Neuronal stem cell (in vitro differentiated cells): ENCODE measurements at regions not wholly inside any gene's neighbourhood (a gene's known extent, or its start where the extent isn't known, plus 50 kb on each side); places are given as distances from the start of the nearest gene placed in this dataset.

Experiments
- DNase-seq: peaks from one replicate; pipeline ENCODE4 v3.0.0-alpha.2; 2013; ENCODE audit warnings: low spot score
- H2AFZ ChIP-seq: one replicate; pipeline ENCODE4 v1.6.1; 2013; ENCODE audit warnings: mild to moderate bottlenecking, low read length, inconsistent platforms
- H2AK5ac ChIP-seq: 2 replicates; pipeline ENCODE4 v1.6.1; 2013; ENCODE audit warnings: low read depth, mild to moderate bottlenecking, inconsistent platforms, low read length, moderate library complexity, mixed read lengths
- H2BK120ac ChIP-seq: 2 replicates; pipeline ENCODE4 v1.6.1; 2013; ENCODE audit warnings: low read depth, mild to moderate bottlenecking, inconsistent platforms, low read length, moderate library complexity, mixed read lengths
- H2BK12ac ChIP-seq: one replicate; pipeline ENCODE4 v1.6.1; 2013; ENCODE audit warnings: low read length, inconsistent platforms
- H2BK15ac ChIP-seq: 2 replicates; pipeline ENCODE4 v1.6.1; 2013; ENCODE audit warnings: mild to moderate bottlenecking, low read length, inconsistent platforms, mixed read lengths
- H2BK5ac ChIP-seq: one replicate; pipeline ENCODE4 v1.6.1; 2013; ENCODE audit warnings: inconsistent platforms, mild to moderate bottlenecking, low read length, moderate library complexity
- H3K14ac ChIP-seq: one replicate; pipeline ENCODE4 v1.6.1; 2013; ENCODE audit warnings: low read length, inconsistent platforms
- H3K18ac ChIP-seq: 2 replicates; pipeline ENCODE4 v1.6.1; 2013; ENCODE audit warnings: low read length, inconsistent platforms
- H3K23ac ChIP-seq: 2 replicates; pipeline ENCODE4 v1.6.1; 2013; ENCODE audit warnings: low read depth, mild to moderate bottlenecking, mixed read lengths, low read length, inconsistent platforms; ENCODE audit not compliant: poor library complexity
- H3K27ac ChIP-seq: replicated peaks from 3 replicates; pipeline ENCODE4 v1.5.1; 2013; ENCODE audit warnings: low read length, inconsistent platforms
- H3K27me3 ChIP-seq, 3 experiments: 2 replicates each; pipeline ENCODE4 v1.6.1; 2013; ENCODE audit warnings: low read length in 3 of 3, mild to moderate bottlenecking in 2 of 3, inconsistent platforms in 1 of 3, low read depth in 1 of 3, mixed read lengths in 1 of 3, moderate library complexity in 1 of 3; ENCODE audit not compliant: control insufficient read depth in 3 of 3, insufficient read depth in 3 of 3
- H3K36me3 ChIP-seq, 2 donors: replicated peaks in 1 of 2; 2 replicates each; pipeline ENCODE4 v1.6.1; 2013; ENCODE audit warnings: low read length in 2 of 2; ENCODE audit not compliant: control insufficient read depth in 2 of 2, insufficient read depth in 2 of 2
- H3K4ac ChIP-seq: 2 replicates; pipeline ENCODE4 v1.6.1; 2013; ENCODE audit warnings: inconsistent platforms, mild to moderate bottlenecking, low read length, moderate library complexity
- H3K4me1 ChIP-seq, 2 donors: 1 replicate in 1 of 2; 2 replicates in 1 of 2; pipeline ENCODE4 v1.6.1; 2013; ENCODE audit warnings: low read length in 2 of 2, low read depth in 1 of 2; ENCODE audit not compliant: control insufficient read depth in 2 of 2, insufficient read depth in 1 of 2
- H3K4me2 ChIP-seq: one replicate; pipeline ENCODE4 v1.6.1; 2013; ENCODE audit warnings: mild to moderate bottlenecking, low read length, inconsistent platforms; ENCODE audit not compliant: insufficient read depth, poor library complexity, severe bottlenecking
- H3K4me3 ChIP-seq, 2 donors: 2 replicates each; pipeline ENCODE4 v1.5.1; 2013; ENCODE audit warnings: low read length in 2 of 2, mild to moderate bottlenecking in 2 of 2, inconsistent platforms in 1 of 2, moderate library complexity in 1 of 2
- H3K79me1 ChIP-seq: one replicate; pipeline ENCODE4 v1.6.1; 2013; ENCODE audit warnings: low read depth, mild to moderate bottlenecking, inconsistent platforms, low read length, moderate library complexity
- H3K9ac ChIP-seq: one replicate; pipeline ENCODE4 v1.6.1; 2013; ENCODE audit warnings: mild to moderate bottlenecking, low read depth, low read length, inconsistent platforms; ENCODE audit not compliant: poor library complexity
- H3K9me3 ChIP-seq, 2 donors: replicated peaks in 1 of 2; 2 replicates each; pipeline versions ENCODE3 to v1.6.1; 2013; ENCODE audit warnings: low read length in 2 of 2, mild to moderate bottlenecking in 2 of 2, inconsistent platforms in 1 of 2, low read depth in 1 of 2, mixed read lengths in 1 of 2, moderate library complexity in 1 of 2; ENCODE audit not compliant: control insufficient read depth in 2 of 2, insufficient read depth in 1 of 2
- H4K8ac ChIP-seq: one replicate; pipeline ENCODE4 v1.6.1; 2013; ENCODE audit warnings: low read depth, mild to moderate bottlenecking, inconsistent platforms, low read length, moderate library complexity
- H4K91ac ChIP-seq: one replicate; pipeline ENCODE4 v1.6.1; 2013; ENCODE audit warnings: low read length, low read depth, mild to moderate bottlenecking, inconsistent platforms; ENCODE audit not compliant: poor library complexity
- WGBS, 2 donors: extraction: QIAGEN DNeasy Blood & Tissue Kit; methylation state at CpG; one replicate each; pipeline ENCODE4 v1.1.7; 2013; ENCODE audit warnings: missing lambda C conversion rate in 2 of 2, mixed read lengths in 1 of 2; ENCODE audit not compliant: insufficient read length in 2 of 2, insufficient replicate concordance in 1 of 2; ENCODE audit errors: extremely low coverage in 2 of 2; 5-methylcytosine and 5-hydroxymethylcytosine counted together

DNA sequence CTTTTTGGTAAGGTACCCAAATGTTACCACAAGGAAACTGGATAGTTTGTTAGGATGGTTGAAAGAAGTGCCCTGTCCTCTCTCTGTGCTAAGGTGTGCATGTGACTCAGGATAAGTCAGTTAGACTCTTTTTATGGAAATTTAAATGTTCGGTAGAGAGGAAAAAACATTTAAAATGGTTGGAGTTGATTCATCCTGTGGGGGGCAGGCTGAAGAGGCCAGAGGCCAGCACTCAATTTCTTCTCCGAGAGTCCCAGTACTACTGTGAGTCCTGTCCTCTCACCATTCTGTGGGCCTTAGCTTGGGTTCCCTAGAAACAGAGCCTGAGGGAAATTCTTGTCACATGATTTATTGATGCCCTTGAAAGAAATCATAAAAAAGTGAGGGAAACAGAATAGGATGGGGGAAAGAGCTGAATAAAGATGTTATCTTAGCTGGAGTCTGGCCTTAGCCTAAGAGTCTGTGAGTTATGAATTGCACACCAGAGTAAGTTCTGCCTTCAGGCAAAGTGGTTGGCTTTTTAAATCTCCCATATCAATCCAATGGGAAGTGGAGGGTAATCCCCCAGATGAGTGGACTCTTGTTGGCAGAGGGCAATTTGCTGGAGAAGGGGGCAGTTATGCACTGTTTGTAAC is 106.5 kb upstream of the GALNT15 start:
- no peaks in the 10 kb centered on the region for H3K4me1 ChIP-seq
- no peak overlapping the region for H2BK120ac ChIP-seq
- H3K4ac ChIP-seq, result no peak overlapping the region
- H3K27ac ChIP-seq, result no peak overlapping the region
- H2AK5ac ChIP-seq, result no peak overlapping the region
- no peaks in the 10 kb centered on the region for H3K27me3 ChIP-seq
- no peak overlapping the region for H2AFZ ChIP-seq
- no peak overlapping the region for H2BK12ac ChIP-seq
- no peak overlapping the region for H3K4me2 ChIP-seq
- no peak for DNase-seq
- H3K4me3 ChIP-seq, result no peak overlapping the region
- no peak overlapping the region for H3K23ac ChIP-seq
- no peaks in the 10 kb centered on the region for H3K9me3 ChIP-seq
- H2BK5ac ChIP-seq, result no peak overlapping the region
- H4K8ac ChIP-seq, result no peak overlapping the region
- no CpG with 5 or more reads among the region's 2 CpGs for WGBS, 2 donors
- H2BK15ac ChIP-seq, result no peak overlapping the region
- no peaks in the 10 kb centered on the region for H3K36me3 ChIP-seq
- no peaks in the 10 kb centered on the region for H3K79me1 ChIP-seq
- no peak overlapping the region for H3K9ac ChIP-seq
- H3K14ac ChIP-seq, result no peak overlapping the region
- H3K18ac ChIP-seq, result no peak overlapping the region
- no peak overlapping the region for H4K91ac ChIP-seq

DNA sequence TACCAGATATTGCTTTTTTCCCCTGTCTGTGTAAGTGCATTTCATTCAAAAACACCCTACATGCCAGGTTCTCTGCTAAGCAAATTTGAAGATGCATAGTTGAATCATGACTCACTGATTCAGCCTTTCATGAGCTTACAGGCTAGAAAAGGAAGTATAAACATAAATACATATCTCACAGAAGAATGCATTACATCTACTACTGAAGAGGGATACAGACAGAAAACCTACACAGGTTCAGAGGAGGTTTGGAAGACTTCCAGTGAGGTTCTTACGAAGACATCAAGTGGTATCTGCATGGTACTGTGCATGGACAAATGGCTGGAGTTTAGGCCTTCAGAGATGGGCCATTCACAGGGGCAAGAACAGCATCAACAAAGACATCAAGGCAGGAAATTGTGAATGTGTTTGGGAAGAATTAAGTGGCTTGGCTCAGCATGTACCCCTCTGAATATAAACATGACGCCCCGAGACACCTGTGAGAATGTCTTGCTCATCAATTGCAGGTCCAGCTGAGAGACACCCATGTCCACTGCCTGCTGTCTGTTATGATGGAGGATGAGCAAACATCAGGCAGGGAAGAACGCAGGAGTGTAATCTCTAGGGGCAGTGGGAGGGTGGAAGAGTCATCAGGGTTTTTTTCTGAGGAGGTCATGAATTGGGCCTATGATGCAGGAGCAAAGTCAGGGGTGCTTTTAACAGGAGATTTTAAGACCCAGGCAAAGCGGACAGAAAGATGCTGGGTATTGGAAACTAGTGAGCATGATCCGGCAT is 105.1 kb upstream of the GALNT15 start:
- no peak overlapping the region for H2AFZ ChIP-seq
- DNase-seq, result no peak

GRCh38 chr3:16070707-16071106 is 103.8 kb upstream of the GALNT15 start:
- no peaks in the 10 kb centered on the region for H3K4me1 ChIP-seq
- no peak overlapping the region for H4K8ac ChIP-seq
- no peaks in the 10 kb centered on the region for H3K9me3 ChIP-seq
- no peak overlapping the region for H3K14ac ChIP-seq
- no peak overlapping the region for H3K23ac ChIP-seq
- H2AFZ ChIP-seq, result no peak overlapping the region
- no peak overlapping the region for H2AK5ac ChIP-seq
- no peak overlapping the region for H2BK5ac ChIP-seq
- H3K36me3 ChIP-seq, result no peaks in the 10 kb centered on the region
- H3K9ac ChIP-seq, result no peak overlapping the region
- no peak overlapping the region for H3K4ac ChIP-seq
- H3K18ac ChIP-seq, result no peak overlapping the region
- H3K27ac ChIP-seq, result no peak overlapping the region
- no peak overlapping the region for H2BK15ac ChIP-seq
- DNase-seq, result no peak
- no peaks in the 10 kb centered on the region for H3K79me1 ChIP-seq
- no peak overlapping the region for H4K91ac ChIP-seq
- no peak overlapping the region for H2BK12ac ChIP-seq
- no peak overlapping the region for H3K4me2 ChIP-seq
- H3K27me3 ChIP-seq, result no peaks in the 10 kb centered on the region
- no peak overlapping the region for H3K4me3 ChIP-seq
- no peak overlapping the region for H2BK120ac ChIP-seq
- WGBS, 2 donors, result no CpG with 5 or more reads among the region's 5 CpGs

More for the DNA sequence above, 105.1 kb upstream of the GALNT15 start:
- Histone ChIP-seq H3K14ac (no peak overlapping the region), H3K9ac (no peak overlapping the region), H3K23ac (no peak overlapping the region), H2BK120ac (no peak overlapping the region), H3K27ac (no peak overlapping the region), H3K4ac (no peak overlapping the region), H2BK5ac (no peak overlapping the region), H4K8ac (no peak overlapping the region), H3K9me3 (no peaks in the 10 kb centered on the region), H3K36me3 (no peaks in the 10 kb centered on the region), H3K79me1 (no peaks in the 10 kb centered on the region), H3K27me3 (no peaks in the 10 kb centered on the region), H2BK15ac (no peak overlapping the region), H3K4me1 (no peaks in the 10 kb centered on the region), H3K4me2 (no peak overlapping the region), H4K91ac (no peak overlapping the region), H2BK12ac (no peak overlapping the region), H2AK5ac (no peak overlapping the region), H3K4me3 (no peak overlapping the region), H3K18ac (no peak overlapping the region)
- no CpG with 5 or more reads among the region's 6 CpGs for WGBS, 2 donors

DNA sequence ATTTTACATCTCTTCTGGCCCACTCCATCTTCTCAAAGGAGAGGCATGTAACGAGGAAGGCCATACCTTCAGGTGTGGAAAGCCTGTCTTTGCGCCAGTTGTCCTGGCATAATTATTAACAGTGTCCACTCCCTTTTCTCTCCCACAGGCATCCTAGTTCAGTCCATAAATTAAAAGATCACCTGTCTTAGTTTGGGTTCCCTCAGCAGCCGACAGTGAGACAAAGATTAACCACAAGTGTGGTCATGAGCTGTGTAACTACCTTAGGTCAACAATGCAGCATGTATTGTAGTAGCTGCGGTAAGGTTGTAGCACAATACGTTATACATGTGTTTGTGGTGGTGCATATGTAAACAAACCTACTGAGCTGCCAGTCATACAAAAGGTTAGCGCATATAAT is 103.3 kb upstream of the GALNT15 start:
- no peaks in the 10 kb centered on the region for H3K79me1 ChIP-seq
- H3K4me1 ChIP-seq, result no peaks in the 10 kb centered on the region
- no peak overlapping the region for H3K4me2 ChIP-seq
- H2BK120ac ChIP-seq, result no peak overlapping the region
- no peak overlapping the region for H4K91ac ChIP-seq
- H2AK5ac ChIP-seq, result no peak overlapping the region
- H3K4me3 ChIP-seq, result no peak overlapping the region
- no peak overlapping the region for H4K8ac ChIP-seq
- no peak overlapping the region for H3K14ac ChIP-seq
- no peak for DNase-seq
- H2BK12ac ChIP-seq, result no peak overlapping the region
- H3K23ac ChIP-seq, result no peak overlapping the region
- H2AFZ ChIP-seq, result no peak overlapping the region
- no peaks in the 10 kb centered on the region for H3K9me3 ChIP-seq
- no peak overlapping the region for H3K9ac ChIP-seq
- H3K27me3 ChIP-seq, result no peaks in the 10 kb centered on the region
- H3K36me3 ChIP-seq, result no peaks in the 10 kb centered on the region
- H3K18ac ChIP-seq, result no peak overlapping the region
- H3K4ac ChIP-seq, result no peak overlapping the region
- H2BK5ac ChIP-seq, result no peak overlapping the region
- WGBS, 2 donors, result no CpG with 5 or more reads among the region's 6 CpGs
- no peak overlapping the region for H2BK15ac ChIP-seq
- no peak overlapping the region for H3K27ac ChIP-seq
